ENCODE measurements at regions not wholly inside any gene's neighbourhood (a gene's known extent, or its start where the extent isn't known, plus 50 kb on each side); places are given as distances from the start of the nearest gene placed in this dataset.

DNA sequence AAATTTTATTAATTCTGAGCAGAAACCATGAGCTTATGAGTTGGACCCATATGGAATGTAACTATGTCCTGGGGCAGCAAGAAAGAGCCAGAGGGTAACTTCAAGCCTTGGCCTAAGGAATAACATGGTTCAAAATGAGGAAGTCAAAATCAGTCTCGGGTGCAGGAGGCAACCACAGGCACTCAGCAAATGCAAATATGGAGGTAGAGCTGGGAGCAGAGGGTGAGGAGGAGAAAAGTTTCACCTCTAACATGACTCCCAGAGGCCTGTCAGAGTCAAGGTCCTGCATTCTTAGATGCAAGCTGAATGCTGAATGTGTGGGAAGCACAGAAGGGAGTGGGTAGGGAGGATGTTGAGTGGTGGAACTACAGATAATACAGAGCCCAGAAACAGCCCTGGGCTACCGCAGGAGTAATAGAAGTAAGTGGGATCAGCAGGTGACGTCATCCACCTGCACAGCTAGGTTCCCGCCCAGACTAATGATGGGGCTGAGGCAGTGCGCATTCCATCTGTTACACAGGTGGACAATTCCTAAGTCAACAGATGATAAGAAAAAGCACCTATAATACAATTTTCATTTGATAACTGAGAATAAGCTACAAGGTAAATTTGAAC lies 279.8 kb upstream of the ARRDC4 start:
- no peak for TF ChIP-seq CTCF (IDR thresholded peaks at IDR 0.05; ENCODE audit: low read depth, low read length)

GRCh38 chr15:97683831-97684230 lies 276.7 kb upstream of the ARRDC4 start:
- TF ChIP-seq CTCF (IDR thresholded peaks at IDR 0.05; ENCODE audit: low read depth, low read length): no peak
- Histone ChIP-seq H3K27ac (no peak overlapping the region), H3K4me3 (no peak overlapping the region), H3K9me3 (ENCODE audit: low read depth) (no peaks in the 10 kb centered on the region), H3K27me3 (no peaks in the 10 kb centered on the region), H3K36me3 (no peaks in the 10 kb centered on the region), H3K4me1 (ENCODE audit: low read depth) (no peaks in the 10 kb centered on the region)
- no peak for DNase-seq (ENCODE audit: low read depth in 1 of 2, low spot score in 1 of 2)

More for the DNA sequence above, 279.8 kb upstream of the ARRDC4 start:
- no peak for DNase-seq (ENCODE audit: low read depth in 1 of 2, low spot score in 1 of 2)
- no peaks in the 10 kb centered on the region for H3K9me3 ChIP-seq (ENCODE audit: low read depth)
- no peaks in the 10 kb centered on the region for H3K36me3 ChIP-seq
- H3K4me3 ChIP-seq: no peak overlapping the region
- no peak overlapping the region for H3K27ac ChIP-seq
- no peaks in the 10 kb centered on the region for H3K4me1 ChIP-seq (ENCODE audit: low read depth)
- H3K27me3 ChIP-seq: no peaks in the 10 kb centered on the region

- no peak for DNase-seq (ENCODE audit: low read depth in 1 of 2, low spot score in 1 of 2)
- Histone ChIP-seq H3K4me3 (no peak overlapping the region), H3K4me1 (ENCODE audit: low read depth) (no peaks in the 10 kb centered on the region), H3K9me3 (ENCODE audit: low read depth) (no peaks in the 10 kb centered on the region), H3K36me3 (no peaks in the 10 kb centered on the region), H3K27ac (no peak overlapping the region), H3K27me3 (no peaks in the 10 kb centered on the region)
- TF ChIP-seq CTCF (IDR thresholded peaks at IDR 0.05; ENCODE audit: low read depth, low read length): no peak
Measured at GRCh38 chr15:97684249-97684648, 276.3 kb upstream of the ARRDC4 start.

DNA sequence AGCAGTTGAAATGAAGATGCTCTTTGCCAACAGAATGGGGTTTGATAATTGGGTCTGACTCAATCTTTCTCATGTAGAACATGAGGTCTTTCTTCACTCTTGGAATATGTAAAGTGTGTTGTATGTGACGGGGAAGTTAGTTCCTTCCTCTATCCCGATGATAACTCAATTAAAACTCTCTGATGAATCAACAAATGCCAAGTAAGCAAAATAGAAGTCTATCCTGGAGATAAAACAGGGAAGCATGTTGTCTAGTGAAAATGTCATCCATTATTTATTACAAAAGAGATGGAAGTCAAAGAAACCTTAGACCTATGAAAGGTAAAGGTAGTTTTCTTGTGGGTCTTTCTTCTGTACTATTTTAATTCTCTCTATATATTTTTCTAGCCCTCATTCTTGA lies 274.2 kb upstream of the ARRDC4 start:
- no peaks in the 10 kb centered on the region for H3K27me3 ChIP-seq
- TF ChIP-seq CTCF (IDR thresholded peaks at IDR 0.05; ENCODE audit: low read depth, low read length): no peak

DNA sequence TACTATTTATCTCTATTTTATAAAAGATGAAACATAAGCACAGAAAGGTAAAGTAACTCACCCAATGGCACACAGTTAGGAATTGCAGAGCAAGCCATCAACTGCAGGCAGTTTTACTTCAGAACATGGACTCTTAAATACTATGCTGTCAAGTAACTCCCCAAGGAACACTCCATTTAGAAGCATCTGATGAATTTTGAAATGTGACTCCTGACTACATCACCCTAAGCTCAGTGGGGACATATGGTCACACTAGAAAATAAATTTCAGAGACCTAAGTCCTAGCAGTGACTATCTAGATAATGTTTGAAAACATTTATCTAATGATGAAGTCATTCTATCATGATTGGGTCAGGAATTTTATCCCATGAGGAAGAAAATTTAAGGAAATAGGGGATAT lies 272.8 kb upstream of the ARRDC4 start:
- Histone ChIP-seq H3K27me3 (no peaks in the 10 kb centered on the region), H3K9me3 (ENCODE audit: low read depth) (no peaks in the 10 kb centered on the region), H3K4me1 (ENCODE audit: low read depth) (peaks cover 8% of the 10 kb centered on the region), H3K36me3 (no peaks in the 10 kb centered on the region), H3K4me3 (no peak overlapping the region), H3K27ac (no peak overlapping the region)
- TF ChIP-seq CTCF (IDR thresholded peaks at IDR 0.05; ENCODE audit: low read depth, low read length): no peak
- DNase-seq (ENCODE audit: low read depth in 1 of 2, low spot score in 1 of 2): no peak

More for the DNA sequence above, 274.2 kb upstream of the ARRDC4 start:
- H3K27ac ChIP-seq: no peak overlapping the region
- H3K4me1 ChIP-seq (ENCODE audit: low read depth): no peaks in the 10 kb centered on the region
- H3K36me3 ChIP-seq: no peaks in the 10 kb centered on the region
- no peaks in the 10 kb centered on the region for H3K9me3 ChIP-seq (ENCODE audit: low read depth)
- DNase-seq (ENCODE audit: low read depth in 1 of 2, low spot score in 1 of 2): no peak
- no peak overlapping the region for H3K4me3 ChIP-seq
